ENCODE measurements at regions not wholly inside any gene's neighbourhood (a gene's known extent, or its start where the extent isn't known, plus 50 kb on each side); places are given as distances from the start of the nearest gene placed in this dataset.

- TF ChIP-seq YY1 (IDR thresholded peaks at IDR 0.05; ENCODE audit: insufficient read depth, insufficient read length) (no peak), ZNF274 (IDR thresholded peaks at IDR 0.05; ENCODE audit: low read depth, low read length) (no peak)
Observed at GRCh38 chr10:45111509-45111908, 110.8 kb downstream of the ZNF22 start.

Measured in NT2/D1 (cell line).